ENCODE measurements at regions not wholly inside any gene's neighbourhood (a gene's known extent, or its start where the extent isn't known, plus 50 kb on each side); places are given as distances from the start of the nearest gene placed in this dataset.

- TF ChIP-seq GATA2 (IDR thresholded peaks at IDR 0.05; ENCODE audit: low read depth, low read length) = no peak
- no peak for TF ChIP-seq GATA3 (IDR thresholded peaks at IDR 0.05; ENCODE audit: low read depth, low read length)
These were observed 408.3 kb upstream of the RGMB start for GRCh38 chr5:98365126-98365525.

All from SH-SY5Y (cell line).